ENCODE measurements at regions not wholly inside any gene's neighbourhood (a gene's known extent, or its start where the extent isn't known, plus 50 kb on each side); places are given as distances from the start of the nearest gene placed in this dataset.
A peak's percentile ranks its signal among the peaks of the same experiment; 100 is the strongest.

GRCh38 chr5:45110399-45110798 is 301.7 kb downstream of the MRPS30 start:
- H3K4me1 Mint-ChIP-seq (ENCODE audit: insufficient read depth, unreplicated experiment): peaks cover 16% of the 10 kb centered on the region
- BruUV-seq (replicated peaks): no TSS peak
- POLR2A ChIA-PET: no interaction called here

DNA sequence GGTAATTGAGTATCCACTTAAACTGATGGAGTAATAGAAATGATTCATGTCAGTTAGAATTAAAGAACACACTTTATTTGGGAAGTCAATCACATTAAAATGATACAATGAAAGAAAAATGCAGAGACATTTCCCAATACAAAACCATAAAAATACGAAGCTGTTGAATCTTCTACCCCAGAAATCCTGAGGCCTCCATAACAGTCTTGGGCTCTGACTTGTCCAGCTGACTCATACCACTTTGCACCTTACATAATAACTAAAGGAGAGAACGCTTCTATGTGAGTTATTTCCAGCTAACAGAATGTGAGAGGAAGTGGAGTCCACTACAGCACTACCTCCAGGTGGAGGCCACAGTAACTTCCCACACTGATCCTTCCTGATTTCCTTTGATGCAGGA is 305.0 kb downstream of the MRPS30 start:
- ChIA-PET POLR2A (no interaction called here), CTCF (no interaction called here)
- BruUV-seq (replicated peaks): no TSS peak
- Mint-ChIP-seq H3K27ac (ENCODE audit: low read depth, unreplicated experiment) (peak overlapping the region; percentile 13), H3K4me3 (ENCODE audit: unreplicated experiment) (no peak overlapping the region), H3K9me3 (ENCODE audit: unreplicated experiment) (peaks cover 11% of the 10 kb centered on the region), H3K36me3 (ENCODE audit: insufficient read depth, unreplicated experiment) (no peaks in the 10 kb centered on the region), H3K4me1 (ENCODE audit: insufficient read depth, unreplicated experiment) (peaks cover 16% of the 10 kb centered on the region), H3K27me3 (ENCODE audit: insufficient read depth, unreplicated experiment) (no peaks in the 10 kb centered on the region)
- peak; percentile 77 for DNase-seq (ENCODE audit: unreplicated experiment)
- intact Hi-C loops (cut with micrococcal nuclease): no loop called here
- TF ChIP-seq, protein P1, sequence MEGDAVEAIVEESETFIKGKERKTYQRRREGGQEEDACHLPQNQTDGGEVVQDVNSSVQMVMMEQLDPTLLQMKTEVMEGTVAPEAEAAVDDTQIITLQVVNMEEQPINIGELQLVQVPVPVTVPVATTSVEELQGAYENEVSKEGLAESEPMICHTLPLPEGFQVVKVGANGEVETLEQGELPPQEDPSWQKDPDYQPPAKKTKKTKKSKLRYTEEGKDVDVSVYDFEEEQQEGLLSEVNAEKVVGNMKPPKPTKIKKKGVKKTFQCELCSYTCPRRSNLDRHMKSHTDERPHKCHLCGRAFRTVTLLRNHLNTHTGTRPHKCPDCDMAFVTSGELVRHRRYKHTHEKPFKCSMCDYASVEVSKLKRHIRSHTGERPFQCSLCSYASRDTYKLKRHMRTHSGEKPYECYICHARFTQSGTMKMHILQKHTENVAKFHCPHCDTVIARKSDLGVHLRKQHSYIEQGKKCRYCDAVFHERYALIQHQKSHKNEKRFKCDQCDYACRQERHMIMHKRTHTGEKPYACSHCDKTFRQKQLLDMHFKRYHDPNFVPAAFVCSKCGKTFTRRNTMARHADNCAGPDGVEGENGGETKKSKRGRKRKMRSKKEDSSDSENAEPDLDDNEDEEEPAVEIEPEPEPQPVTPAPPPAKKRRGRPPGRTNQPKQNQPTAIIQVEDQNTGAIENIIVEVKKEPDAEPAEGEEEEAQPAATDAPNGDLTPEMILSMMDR (IDR thresholded peaks at IDR 0.05; ENCODE audit: unreplicated experiment): no peak

More at GRCh38 chr5:45110399-45110798, 301.7 kb downstream of the MRPS30 start:
- Mint-ChIP-seq H3K9me3 (ENCODE audit: unreplicated experiment) (no peaks in the 10 kb centered on the region), H3K4me3 (ENCODE audit: unreplicated experiment) (no peak overlapping the region), H3K27ac (ENCODE audit: low read depth, unreplicated experiment) (no peak overlapping the region), H3K36me3 (ENCODE audit: insufficient read depth, unreplicated experiment) (no peaks in the 10 kb centered on the region), H3K27me3 (ENCODE audit: insufficient read depth, unreplicated experiment) (no peaks in the 10 kb centered on the region)
- DNase-seq (ENCODE audit: unreplicated experiment): no peak
- intact Hi-C loops (cut with micrococcal nuclease): no loop called here
- TF ChIP-seq, protein P1 (IDR thresholded peaks at IDR 0.05; ENCODE audit: unreplicated experiment): no peak
- CTCF ChIA-PET: interaction anchor here (0.5 to 0.6 kb wide), 2 partner anchors 117 to 665 kb away, joined by 3 to 5 read pairs; no protein-coding TSS in a partner anchor

DNA sequence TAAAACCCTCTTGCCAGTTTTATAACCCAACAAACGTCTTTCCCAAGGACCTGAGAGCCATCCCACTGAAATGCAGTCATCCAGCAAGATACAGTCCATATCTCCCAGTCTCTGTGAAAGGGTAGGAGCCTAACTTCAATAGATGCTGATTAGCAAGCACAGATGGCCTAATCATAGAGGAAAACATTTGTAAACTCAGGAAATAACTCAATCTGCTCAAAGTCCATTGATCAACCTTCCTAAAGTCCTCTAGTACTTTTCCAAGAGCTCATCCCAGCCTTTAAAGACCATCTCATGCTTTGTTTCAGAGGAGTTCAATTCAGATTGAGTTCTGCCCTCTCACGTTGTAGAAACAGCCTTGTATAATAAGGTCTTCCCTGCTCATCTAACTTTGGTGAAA is 324.2 kb downstream of the MRPS30 start:
- TF ChIP-seq, protein P1 (IDR thresholded peaks at IDR 0.05; ENCODE audit: unreplicated experiment): no peak
- H3K27me3 Mint-ChIP-seq (ENCODE audit: insufficient read depth, unreplicated experiment): no peaks in the 10 kb centered on the region
- no peaks in the 10 kb centered on the region for H3K9me3 Mint-ChIP-seq (ENCODE audit: unreplicated experiment)
- no peak for DNase-seq (ENCODE audit: unreplicated experiment)
- no peak overlapping the region for H3K27ac Mint-ChIP-seq (ENCODE audit: low read depth, unreplicated experiment)
- BruUV-seq (replicated peaks): no TSS peak
- POLR2A ChIA-PET: no interaction called here
- CTCF ChIA-PET: no interaction called here
- no peak overlapping the region for H3K4me3 Mint-ChIP-seq (ENCODE audit: unreplicated experiment)
- H3K36me3 Mint-ChIP-seq (ENCODE audit: insufficient read depth, unreplicated experiment): no peaks in the 10 kb centered on the region
- intact Hi-C loops (cut with micrococcal nuclease): no loop called here
- H3K4me1 Mint-ChIP-seq (ENCODE audit: insufficient read depth, unreplicated experiment): no peaks in the 10 kb centered on the region

GRCh38 chr5:45162974-45163373 is 354.2 kb downstream of the MRPS30 start:
- ChIA-PET POLR2A (no interaction called here), CTCF (interaction anchor here (0.8 kb wide), 1 partner anchor 34 kb away, joined by 3 read pairs; no protein-coding TSS in a partner anchor)
- no peaks in the 10 kb centered on the region for H3K4me1 Mint-ChIP-seq (ENCODE audit: insufficient read depth, unreplicated experiment)
- H3K9me3 Mint-ChIP-seq (ENCODE audit: unreplicated experiment): no peaks in the 10 kb centered on the region
- no peak overlapping the region for H3K27ac Mint-ChIP-seq (ENCODE audit: low read depth, unreplicated experiment)
- H3K4me3 Mint-ChIP-seq (ENCODE audit: unreplicated experiment): no peak overlapping the region
- TF ChIP-seq, protein P1 (IDR thresholded peaks at IDR 0.05; ENCODE audit: unreplicated experiment): no peak
- H3K36me3 Mint-ChIP-seq (ENCODE audit: insufficient read depth, unreplicated experiment): no peaks in the 10 kb centered on the region
- H3K27me3 Mint-ChIP-seq (ENCODE audit: insufficient read depth, unreplicated experiment): no peaks in the 10 kb centered on the region
- intact Hi-C loops (cut with micrococcal nuclease): no loop called here
- no TSS peak for BruUV-seq (replicated peaks)
- DNase-seq (ENCODE audit: unreplicated experiment): no peak

Data from MCF 10A (cell line).